Stimulated activated CD8-positive, alpha-beta memory T cell treated with anti-CD3 and anti-CD28 coated beads, Interleukin-4, amount 100 ng/mL, for 1 hour (primary cell): ENCODE measurements at regions not wholly inside any gene's neighbourhood (a gene's known extent, or its start where the extent isn't known, plus 50 kb on each side); places are given as distances from the start of the nearest gene placed in this dataset.
"Not testable (repeated sequence)": the region's sequence is repeated elsewhere in the genome, so short reads cannot be mapped to it uniquely, and the experiment has no call there.

Source experiments
- DNase-seq, 2 donors: peaks; one replicate each; pipeline ENCODE4 v3.0.0-alpha.2; 2020; ENCODE audit warnings: low read depth in 2 of 2, low spot score in 1 of 2

GRCh38 chr1:168457296-168457695 is 86.5 kb downstream of the XCL2 start:
- DNase-seq = not testable (repeated sequence)

GRCh38 chr1:168455764-168456163 is 88.0 kb downstream of the XCL2 start:
- no peak for DNase-seq

- DNase-seq = no peak
Observed at GRCh38 chr1:168454211-168454815, 89.5 kb downstream of the XCL2 start.

GRCh38 chr1:168453056-168453455 is 90.7 kb downstream of the XCL2 start:
- DNase-seq = no peak

GRCh38 chr1:168452329-168452728 is 91.5 kb downstream of the XCL2 start:
- DNase-seq = no peak

GRCh38 chr1:168447871-168448270 is 95.9 kb downstream of the XCL2 start:
- DNase-seq = no peak

- no peak for DNase-seq
Observed at GRCh38 chr1:168446081-168446480, 97.7 kb downstream of the XCL2 start.

GRCh38 chr1:168443899-168444298 is 99.9 kb downstream of the XCL2 start:
- DNase-seq = no peak

GRCh38 chr1:168443356-168443755 is 100.4 kb downstream of the XCL2 start:
- DNase-seq = no peak

GRCh38 chr1:168442931-168443330 is 100.9 kb downstream of the XCL2 start:
- no peak for DNase-seq

- no peak for DNase-seq
Observed at GRCh38 chr1:168441745-168442144, 102.1 kb downstream of the XCL2 start.

- DNase-seq = peak; percentile 63 to 72
Observed at GRCh38 chr1:168439456-168440375, 104.1 kb downstream of the XCL2 start.

- DNase-seq = no peak
Observed at GRCh38 chr1:168438626-168439025, 105.2 kb downstream of the XCL2 start.

- DNase-seq = no peak
Observed at GRCh38 chr1:168437821-168438220, 106.0 kb downstream of the XCL2 start.

- DNase-seq = no peak
Observed at GRCh38 chr1:168435439-168435838, 108.4 kb downstream of the XCL2 start.

- no peak for DNase-seq
Observed at GRCh38 chr1:168433238-168433637, 110.6 kb downstream of the XCL2 start.

GRCh38 chr1:168431882-168432281 is 111.9 kb downstream of the XCL2 start:
- no peak for DNase-seq

GRCh38 chr1:168430321-168430720 is 113.5 kb downstream of the XCL2 start:
- no peak for DNase-seq

GRCh38 chr1:168428063-168428731 is 115.6 kb downstream of the XCL2 start:
- no peak for DNase-seq

GRCh38 chr1:168427051-168427450 is 116.7 kb downstream of the XCL2 start:
- DNase-seq = no peak

- no peak for DNase-seq
Observed at GRCh38 chr1:168424281-168424680, 119.5 kb downstream of the XCL2 start.
